H1 (cell line): ENCODE measurements at regions not wholly inside any gene's neighbourhood (a gene's known extent, or its start where the extent isn't known, plus 50 kb on each side); places are given as distances from the start of the nearest gene placed in this dataset.

ENCODE experiments used
- CTCF ChIA-PET: fragments of 300-600 bp; sonication (Branson Sonifier 250); formaldehyde crosslinking; loops from one replicate; lab custom pipeline; 2021; ENCODE audit not compliant: partially characterized antibody; lab: Charles Lee
- POLR2A ChIA-PET: fragments of 300-600 bp; sonication (Branson Sonifier 250); formaldehyde crosslinking; loops from one replicate; lab custom pipeline; 2021; ENCODE audit warnings: inconsistent platforms; ENCODE audit not compliant: partially characterized antibody; lab: Charles Lee
- DNase-seq, 2 experiments: peaks; one replicate each; pipeline versions ENCODE4 v3.0.0 to v3.0.0-alpha.2; 2010 to 2022; ENCODE audit warnings: low spot score in 2 of 2, low read depth in 1 of 2, mixed read lengths in 1 of 2
- FAIRE-seq: peaks from 2 replicates; lab custom pipeline; 2011; peaks lifted over from hg19 to GRCh38; lab: Jason Lieb, UNC
- H2AFZ ChIP-seq: 2 replicates; pipeline ENCODE4 v1.8.1; 2012; ENCODE audit warnings: low read length, inconsistent platforms
- H2AK5ac ChIP-seq: 2 replicates; pipeline ENCODE4 v1.6.1; 2013; ENCODE audit warnings: low read depth, low read length
- H2BK120ac ChIP-seq: replicated peaks from 2 replicates; pipeline ENCODE3; 2013; ENCODE audit warnings: low read depth, low read length, inconsistent platforms
- H2BK12ac ChIP-seq: 2 replicates; pipeline ENCODE4 v1.6.1; 2013; ENCODE audit warnings: low read depth, low read length
- H2BK15ac ChIP-seq: 2 replicates; pipeline ENCODE4 v1.6.1; 2013; ENCODE audit warnings: low read length
- H2BK20ac ChIP-seq: 2 replicates; pipeline ENCODE4 v1.6.1; 2013; ENCODE audit warnings: low read length
- H2BK5ac ChIP-seq: 2 replicates; pipeline ENCODE4 v1.6.1; 2013; ENCODE audit warnings: low read depth, low read length
- H3K14ac ChIP-seq: 2 replicates; pipeline ENCODE4 v1.6.1; 2013; ENCODE audit warnings: inconsistent platforms; ENCODE audit not compliant: insufficient read length
- H3K18ac ChIP-seq: 2 replicates; pipeline ENCODE4 v1.6.1; 2013; ENCODE audit warnings: low read length; ENCODE audit errors: extremely low read depth
- H3K23ac ChIP-seq: 2 replicates; pipeline ENCODE4 v1.6.1; 2013; ENCODE audit warnings: inconsistent platforms; ENCODE audit not compliant: insufficient read length
- H3K23me2 ChIP-seq: 2 replicates; pipeline ENCODE4 v1.6.1; 2013; ENCODE audit warnings: low read depth, low read length
- H3K27ac ChIP-seq: 2 replicates; pipeline ENCODE4 v1.6.1; 2011; ENCODE audit warnings: low read depth, low read length, inconsistent platforms
- H3K27me3 ChIP-seq, 4 experiments: replicated peaks in 1 of 4; 1 replicate in 1 of 4; 2 replicates in 3 of 4; pipeline versions ENCODE4 v1.6.1 to v1.8.1; 2011 to 2013; ENCODE audit warnings: low read length in 3 of 4, mild to moderate bottlenecking in 3 of 4, inconsistent platforms in 2 of 4, mixed read lengths in 2 of 4, moderate library complexity in 1 of 4; ENCODE audit not compliant: control insufficient read depth in 3 of 4, insufficient read depth in 3 of 4; ENCODE audit errors: extremely low read depth in 1 of 4
- H3K36me3 ChIP-seq, 4 experiments: 2 replicates each; pipeline versions ENCODE4 v1.6.1 to v1.8.1; 2011 to 2013; ENCODE audit warnings: mild to moderate bottlenecking in 4 of 4, low read length in 3 of 4, moderate library complexity in 2 of 4, control low read depth in 1 of 4, inconsistent platforms in 1 of 4; ENCODE audit not compliant: insufficient read depth in 4 of 4, control insufficient read depth in 2 of 4
- H3K4ac ChIP-seq: replicated peaks from 2 replicates; pipeline ENCODE3; 2013; ENCODE audit warnings: low read length, low read depth, mixed read lengths, inconsistent platforms; ENCODE audit not compliant: insufficient read length
- H3K4me1 ChIP-seq, 4 experiments: replicated peaks in 1 of 4; 1 replicate in 1 of 4; 2 replicates in 3 of 4; pipeline versions ENCODE4 v1.6.1 to v1.8.1; 2011 to 2013; ENCODE audit warnings: low read length in 3 of 4, inconsistent platforms in 2 of 4, mixed read lengths in 1 of 4; ENCODE audit not compliant: insufficient read depth in 4 of 4, control insufficient read depth in 3 of 4
- H3K4me2 ChIP-seq, 2 experiments: 2 replicates each; pipeline versions ENCODE4 v1.6.1 to v1.8.1; 2011 to 2013; ENCODE audit warnings: low read depth in 2 of 2, low read length in 2 of 2, control low read depth in 1 of 2, inconsistent platforms in 1 of 2, mild to moderate bottlenecking in 1 of 2; ENCODE audit not compliant: insufficient read depth in 1 of 2
- H3K4me3 ChIP-seq, 4 experiments: fragments of 200-600, 300-600 bp in 1 of 4; sonication (generic), shearing (Covaris generic), sonication (Bioruptor Twin) in 1 of 4; 2 replicates each; pipeline versions ENCODE4 v1.5.1 to v1.8.1; 2011 to 2016; ENCODE audit warnings: low read length in 4 of 4, low read depth in 3 of 4, control low read depth in 2 of 4, inconsistent platforms in 2 of 4, mild to moderate bottlenecking in 2 of 4, mixed read lengths in 1 of 4, moderate library complexity in 1 of 4; ENCODE audit not compliant: insufficient read depth in 2 of 4; ENCODE audit errors: extremely low read depth in 1 of 4
- H3K56ac ChIP-seq: replicated peaks from 2 replicates; pipeline ENCODE3; 2013; ENCODE audit warnings: low read depth, mild to moderate bottlenecking, mixed read lengths, low read length, inconsistent platforms; ENCODE audit not compliant: insufficient read length
- H3K79me1 ChIP-seq: 2 replicates; pipeline ENCODE4 v1.6.1; 2013; ENCODE audit warnings: low read depth, low read length, control low read depth
- H3K79me2 ChIP-seq, 2 experiments: 2 replicates each; pipeline versions ENCODE4 v1.6.1 to v1.8.1; 2012 to 2013; ENCODE audit warnings: low read length in 2 of 2, mild to moderate bottlenecking in 2 of 2, inconsistent platforms in 1 of 2; ENCODE audit not compliant: insufficient read depth in 2 of 2, control insufficient read depth in 1 of 2
- H3K9ac ChIP-seq, 4 experiments: replicated peaks in 1 of 4; 1 replicate in 1 of 4; 2 replicates in 3 of 4; pipeline versions ENCODE4 v1.6.1 to v1.8.1; 2011 to 2013; ENCODE audit warnings: low read depth in 3 of 4, low read length in 3 of 4, control low read depth in 2 of 4, mild to moderate bottlenecking in 2 of 4, moderate library complexity in 2 of 4, inconsistent platforms in 1 of 4; ENCODE audit errors: extremely low read depth in 1 of 4
- H3K9me3 ChIP-seq, 2 experiments: 2 replicates each; pipeline versions ENCODE4 v1.6.1 to v1.8.1; 2012 to 2013; ENCODE audit warnings: mild to moderate bottlenecking in 2 of 2, moderate library complexity in 2 of 2, control low read depth in 1 of 2, inconsistent platforms in 1 of 2, low read depth in 1 of 2, low read length in 1 of 2, mixed read lengths in 1 of 2; ENCODE audit not compliant: insufficient read depth in 2 of 2
- H4K20me1 ChIP-seq, 2 experiments: replicated peaks in 1 of 2; 2 replicates each; pipeline versions ENCODE3 to v1.8.1; 2011 to 2013; ENCODE audit warnings: inconsistent platforms in 2 of 2, low read length in 2 of 2, mild to moderate bottlenecking in 1 of 2; ENCODE audit not compliant: insufficient read depth in 2 of 2, control insufficient read depth in 1 of 2
- H4K5ac ChIP-seq: 2 replicates; pipeline ENCODE4 v1.6.1; 2013; ENCODE audit warnings: low read length, low read depth, mixed read lengths, inconsistent platforms; ENCODE audit not compliant: insufficient read length
- H4K8ac ChIP-seq: 2 replicates; pipeline ENCODE4 v1.8.0; 2013; ENCODE audit warnings: mild to moderate bottlenecking, moderate library complexity, low read length, inconsistent platforms; ENCODE audit not compliant: insufficient read depth; ENCODE audit errors: extremely low read depth
- H4K91ac ChIP-seq: replicated peaks from 2 replicates; pipeline ENCODE3; 2013; ENCODE audit warnings: low read length, mixed read lengths, inconsistent platforms; ENCODE audit not compliant: insufficient read length
- CTCF ChIP-seq, 3 experiments: IDR thresholded peaks; 1 replicate in 2 of 3; 2 replicates in 1 of 3; pipeline versions ENCODE4 v1.5.1 to v1.6.1; 2011; ENCODE audit warnings: low read length in 3 of 3, mild to moderate bottlenecking in 3 of 3, inconsistent platforms in 2 of 3, low read depth in 1 of 3, moderate library complexity in 1 of 3; ENCODE audit not compliant: insufficient read depth in 1 of 3; ENCODE audit errors: control extremely low read depth in 1 of 3
- JUN ChIP-seq: IDR thresholded peaks from 2 replicates; pipeline ENCODE4 v1.6.1; 2011; ENCODE audit warnings: low read depth, mild to moderate bottlenecking, improper control_type of control experiment, low read length
- MAX ChIP-seq: IDR thresholded peaks from 2 replicates; pipeline ENCODE4 v1.6.1; 2012; ENCODE audit warnings: inconsistent platforms
- RBBP5 ChIP-seq: IDR thresholded peaks from 2 replicates; pipeline ENCODE4 v1.7.1; 2012; ENCODE audit warnings: low read depth, mild to moderate bottlenecking, inconsistent platforms, low read length, moderate library complexity, borderline replicate concordance
- RNF2 ChIP-seq: fragments of 200-900, 300-1000 bp; sonication (generic); IDR thresholded peaks from 2 replicates; pipeline ENCODE4 v1.7.1; 2016; ENCODE audit warnings: borderline replicate concordance, low read depth, mild to moderate bottlenecking, antibody characterized with exemption, low read length; ENCODE audit not compliant: poor library complexity, severe bottlenecking; ENCODE audit errors: missing control alignments
- SAP30 ChIP-seq: fragments of 300-600 bp; sonication (generic); IDR thresholded peaks from 2 replicates; pipeline ENCODE4 v1.7.1; 2012; ENCODE audit warnings: low read length, moderate library complexity, mild to moderate bottlenecking, inconsistent platforms; ENCODE audit not compliant: insufficient read depth, insufficient replicate concordance
- TAF7 ChIP-seq: optimal IDR thresholded peaks from 2 replicates; pipeline ENCODE3; 2011; ENCODE audit warnings: low read depth, mild to moderate bottlenecking, inconsistent platforms, low read length, moderate library complexity, borderline replicate concordance
- USF2 ChIP-seq: IDR thresholded peaks from 2 replicates; pipeline ENCODE4 v1.6.1; 2011; ENCODE audit warnings: low read length, improper control_type of control experiment
- WGBS, 2 experiments: shearing (Covaris generic) in 1 of 2; methylation state at CpG; one replicate each; pipeline versions ENCODE4 v1.1.6 to v1.1.7; 2013 to 2015; ENCODE audit warnings: low lambda C conversion rate in 2 of 2, mixed read lengths in 2 of 2, inconsistent platforms in 1 of 2, low coverage in 1 of 2, missing lambda C conversion rate in 1 of 2; ENCODE audit not compliant: insufficient replicate concordance in 2 of 2, insufficient coverage in 1 of 2, insufficient read length in 1 of 2; ENCODE audit errors: extremely low coverage in 1 of 2, missing lambda C conversion rate in 1 of 2; 5-methylcytosine and 5-hydroxymethylcytosine counted together

GRCh38 chr10:53314876-53315275 lies 542.3 kb upstream of the MBL2 start:
- DNase-seq: no peak
- H2BK20ac ChIP-seq: no peak overlapping the region
- WGBS, 2 experiments: 78% methylated on average over 1 of the region's 1 CpG; no CpG with 5 or more reads in 1 of the 2 experiments
- H3K23ac ChIP-seq: no peak overlapping the region
- H2BK12ac ChIP-seq: peak overlapping the region; percentile 22; the same call in 1 of the 2 replicates
- FAIRE-seq: no peak
- no peak overlapping the region for H3K4me3 ChIP-seq
- no peak overlapping the region for H2BK120ac ChIP-seq
- no peaks in the 10 kb centered on the region for H3K79me1 ChIP-seq
- H3K18ac ChIP-seq: no peak overlapping the region
- no peaks in the 10 kb centered on the region for H4K20me1 ChIP-seq
- no peak overlapping the region for H2BK5ac ChIP-seq
- CTCF ChIA-PET: interaction anchor here (0.6 to 1.6 kb wide), 3 partner anchors 90 to 286 kb away, joined by 3 read pairs; no protein-coding TSS in a partner anchor
- no peak overlapping the region for H3K56ac ChIP-seq
- no peaks in the 10 kb centered on the region for H3K36me3 ChIP-seq
- no peak overlapping the region for H4K91ac ChIP-seq
- H3K9ac ChIP-seq: no peak overlapping the region
- no peak overlapping the region for H3K4ac ChIP-seq
- POLR2A ChIA-PET: no interaction called here
- H3K27me3 ChIP-seq: no peaks in the 10 kb centered on the region
- H2AFZ ChIP-seq: 0 out of 2 replicates have a peak overlapping the region, but pooled peaks have one; percentile 34
- H3K14ac ChIP-seq: no peak overlapping the region
- no peak overlapping the region for H4K8ac ChIP-seq
- H3K27ac ChIP-seq: no peak overlapping the region
- no peak overlapping the region for H2AK5ac ChIP-seq
- H3K23me2 ChIP-seq: no peaks in the 10 kb centered on the region
- H4K5ac ChIP-seq: no peak overlapping the region
- H3K4me2 ChIP-seq: no peak overlapping the region
- no peaks in the 10 kb centered on the region for H3K9me3 ChIP-seq
- no peak overlapping the region; the same call in 1 of the 2 replicates for H2BK15ac ChIP-seq
- no peaks in the 10 kb centered on the region for H3K79me2 ChIP-seq
- H3K4me1 ChIP-seq: peaks cover 0 to 2% (median 0%) of the 10 kb centered on the region in 4 experiments; a peak in 1 of 7 replicates
- no peak for TF ChIP-seq TAF7
- TF ChIP-seq USF2: no peak
- TF ChIP-seq SAP30: no peak
- TF ChIP-seq RBBP5: no peak
- TF ChIP-seq MAX: no peak
- TF ChIP-seq CTCF (IDR thresholded peaks at IDR 0.05; ENCODE audit: control extremely low read depth in 1 of 3, insufficient read depth in 1 of 3, low read depth in 1 of 3, low read length in 3 of 3): no peak
- TF ChIP-seq RNF2: no peak
- no peak for TF ChIP-seq JUN
